Tibial nerve (tissue), 4 donors: ENCODE measurements at regions not wholly inside any gene's neighbourhood (a gene's known extent, or its start where the extent isn't known, plus 50 kb on each side); places are given as distances from the start of the nearest gene placed in this dataset.

Source experiments
- DNase-seq, 2 donors: peaks; one replicate each; pipeline ENCODE4 v3.0.0-alpha.2; 2019; ENCODE audit warnings: low spot score in 2 of 2
- H3K27ac ChIP-seq, 4 donors: fragments of 200-600 bp; sonication (generic) in 3 of 4; one replicate each; pipeline ENCODE4 v1.5.1; 2017 to 2019; ENCODE audit warnings: mild to moderate bottlenecking in 1 of 4
- H3K27me3 ChIP-seq, 2 donors: fragments of 200-600 bp; sonication (generic) in 1 of 2; one replicate each; pipeline versions ENCODE4 v1.5.1 to v1.6.0; 2017 to 2019
- H3K36me3 ChIP-seq, 3 donors: fragments of 200-600 bp; sonication (generic); one replicate each; pipeline ENCODE4 v1.5.1; 2018 to 2019
- H3K4me1 ChIP-seq, 4 donors: fragments of 200-600 bp; sonication (generic) in 3 of 4; one replicate each; pipeline ENCODE4 v1.5.1; 2017 to 2019
- H3K4me3 ChIP-seq, 4 donors: fragments of 200-600 bp; sonication (generic) in 3 of 4; one replicate each; pipeline ENCODE4 v1.5.1; 2017 to 2019; ENCODE audit warnings: mild to moderate bottlenecking in 1 of 4, moderate library complexity in 1 of 4
- H3K9me3 ChIP-seq, 4 donors: fragments of 200-600 bp; sonication (generic) in 3 of 4; one replicate each; pipeline ENCODE4 v1.5.1; 2017 to 2019
- CTCF ChIP-seq, 5 experiments: fragments of 200-600 bp in 3 of 5; fragments of 450-650 bp in 2 of 5; sonication (generic) in 3 of 5; IDR thresholded peaks; one replicate each; pipeline ENCODE4 v1.5.1; 2016 to 2019; ENCODE audit warnings: antibody characterized with exemption in 5 of 5, mild to moderate bottlenecking in 3 of 5, moderate library complexity in 2 of 5
- EP300 ChIP-seq, 2 donors: sonication (generic); formaldehyde crosslinking; IDR thresholded peaks; one replicate each; pipeline ENCODE4 v1.6.1; 2017; ENCODE audit warnings: antibody characterized with exemption in 2 of 2, mild to moderate bottlenecking in 1 of 2
- POLR2A ChIP-seq, 2 donors: fragments of 450-650 bp; IDR thresholded peaks; one replicate each; pipeline ENCODE4 v1.6.1; 2017; ENCODE audit warnings: antibody characterized with exemption in 2 of 2, mild to moderate bottlenecking in 2 of 2, moderate library complexity in 2 of 2
- WGBS, 2 donors: methylation state at CpG; one replicate each; pipeline ENCODE4 v1.1.5; 2018; 5-methylcytosine and 5-hydroxymethylcytosine counted together

GRCh38 chr12:58313091-58313855 lies 371.9 kb downstream of the ATP23 start:
- H3K4me3 ChIP-seq = no peak overlapping the region
- no peak overlapping the region for H3K27ac ChIP-seq
- H3K36me3 ChIP-seq = no peaks in the 10 kb centered on the region
- H3K4me1 ChIP-seq = peaks cover 0 to 10% (median 0%) of the 10 kb centered on the region in 4 donors
- TF ChIP-seq EP300 (IDR thresholded peaks at IDR 0.05) (no peak), CTCF (IDR thresholded peaks at IDR 0.05) (no peak), POLR2A (IDR thresholded peaks at IDR 0.05) (no peak)
- DNase-seq = no peak
- no peaks in the 10 kb centered on the region for H3K27me3 ChIP-seq
- H3K9me3 ChIP-seq = no peaks in the 10 kb centered on the region
- 89 to 91% methylated on average over 4 of the region's 4 CpGs for WGBS, 2 donors

GRCh38 chr12:58314610-58315009 lies 373.2 kb downstream of the ATP23 start:
- WGBS, 2 donors = 86 to 89% methylated on average over 5 of the region's 5 CpGs
- Histone ChIP-seq H3K27me3 (no peaks in the 10 kb centered on the region), H3K36me3 (no peaks in the 10 kb centered on the region), H3K4me1 (peaks cover 0 to 10% (median 0%) of the 10 kb centered on the region in 4 donors), H3K27ac (no peak overlapping the region), H3K9me3 (peaks cover 0 to 8% (median 0%) of the 10 kb centered on the region in 4 donors), H3K4me3 (no peak overlapping the region)
- DNase-seq = no peak
- TF ChIP-seq POLR2A (IDR thresholded peaks at IDR 0.05) (no peak), EP300 (IDR thresholded peaks at IDR 0.05) (no peak), CTCF (IDR thresholded peaks at IDR 0.05) (no peak)

GRCh38 chr12:58316926-58317325 lies 375.6 kb downstream of the ATP23 start:
- TF ChIP-seq EP300 (IDR thresholded peaks at IDR 0.05) = no peak
- TF ChIP-seq POLR2A (IDR thresholded peaks at IDR 0.05) = no peak
- no peak for TF ChIP-seq CTCF (IDR thresholded peaks at IDR 0.05)
- Histone ChIP-seq H3K27me3 (no peaks in the 10 kb centered on the region), H3K36me3 (no peaks in the 10 kb centered on the region), H3K4me3 (no peak overlapping the region), H3K4me1 (no peaks in the 10 kb centered on the region), H3K9me3 (peaks cover 0 to 8% (median 0%) of the 10 kb centered on the region in 4 donors), H3K27ac (no peak overlapping the region)
- 80 to 87% methylated on average over 2 of the region's 2 CpGs for WGBS, 2 donors
- DNase-seq = no peak

GRCh38 chr12:58321414-58321813 lies 380.0 kb downstream of the ATP23 start:
- H3K4me1 ChIP-seq = no peaks in the 10 kb centered on the region
- H3K4me3 ChIP-seq = no peak overlapping the region
- DNase-seq = no peak
- H3K27me3 ChIP-seq = no peaks in the 10 kb centered on the region
- no peak overlapping the region for H3K27ac ChIP-seq
- 91% methylated on average over 3 of the region's 3 CpGs for WGBS, 2 donors
- H3K9me3 ChIP-seq = peaks cover 0 to 8% (median 0%) of the 10 kb centered on the region in 4 donors
- TF ChIP-seq EP300 (IDR thresholded peaks at IDR 0.05) (no peak), POLR2A (IDR thresholded peaks at IDR 0.05) (no peak), CTCF (IDR thresholded peaks at IDR 0.05) (no peak)
- no peaks in the 10 kb centered on the region for H3K36me3 ChIP-seq

- 78 to 84% methylated on average over 3 of the region's 3 CpGs for WGBS, 2 donors
- no peak overlapping the region for H3K4me3 ChIP-seq
- no peaks in the 10 kb centered on the region for H3K27me3 ChIP-seq
- H3K9me3 ChIP-seq = peaks cover 0 to 4% (median 0%) of the 10 kb centered on the region in 4 donors
- DNase-seq = no peak
- H3K27ac ChIP-seq = no peak overlapping the region
- H3K36me3 ChIP-seq = no peaks in the 10 kb centered on the region
- no peak for TF ChIP-seq POLR2A (IDR thresholded peaks at IDR 0.05)
- no peaks in the 10 kb centered on the region for H3K4me1 ChIP-seq
Measured at GRCh38 chr12:58323676-58324075, 382.3 kb downstream of the ATP23 start.
